ENCODE measurements at regions not wholly inside any gene's neighbourhood (a gene's known extent, or its start where the extent isn't known, plus 50 kb on each side); places are given as distances from the start of the nearest gene placed in this dataset.

- no peak for DNase-seq
These were observed 70.3 kb upstream of the MC3R start for GRCh38 chr20:56178219-56178618.

GRCh38 chr20:56179051-56179450 is 69.5 kb upstream of the MC3R start:
- DNase-seq: no peak

- no peak for DNase-seq
These were observed 66.9 kb upstream of the MC3R start for GRCh38 chr20:56181583-56181982.

GRCh38 chr20:56187534-56188165 is 60.9 kb upstream of the MC3R start:
- DNase-seq: no peak

- no peak for DNase-seq
These were observed 54.5 kb upstream of the MC3R start for GRCh38 chr20:56194042-56194441.

GRCh38 chr20:56195946-56196345 is 52.6 kb upstream of the MC3R start:
- DNase-seq: no peak

All from NCI-H2029 (cell line).